GM19395 (cell line): ENCODE measurements at regions not wholly inside any gene's neighbourhood (a gene's known extent, or its start where the extent isn't known, plus 50 kb on each side); places are given as distances from the start of the nearest gene placed in this dataset.
"Not testable (repeated sequence)": the region's sequence is repeated elsewhere in the genome, so short reads cannot be mapped to it uniquely, and the experiment has no call there.

ENCODE experiments used
- ATAC-seq: cut with Tn5 transposase; IDR thresholded peaks from one replicate; pipeline ENCODE4 v1.9.1; 2021; ENCODE audit warnings: mild to moderate bottlenecking, moderate library complexity; ENCODE audit not compliant: unreplicated experiment

DNA sequence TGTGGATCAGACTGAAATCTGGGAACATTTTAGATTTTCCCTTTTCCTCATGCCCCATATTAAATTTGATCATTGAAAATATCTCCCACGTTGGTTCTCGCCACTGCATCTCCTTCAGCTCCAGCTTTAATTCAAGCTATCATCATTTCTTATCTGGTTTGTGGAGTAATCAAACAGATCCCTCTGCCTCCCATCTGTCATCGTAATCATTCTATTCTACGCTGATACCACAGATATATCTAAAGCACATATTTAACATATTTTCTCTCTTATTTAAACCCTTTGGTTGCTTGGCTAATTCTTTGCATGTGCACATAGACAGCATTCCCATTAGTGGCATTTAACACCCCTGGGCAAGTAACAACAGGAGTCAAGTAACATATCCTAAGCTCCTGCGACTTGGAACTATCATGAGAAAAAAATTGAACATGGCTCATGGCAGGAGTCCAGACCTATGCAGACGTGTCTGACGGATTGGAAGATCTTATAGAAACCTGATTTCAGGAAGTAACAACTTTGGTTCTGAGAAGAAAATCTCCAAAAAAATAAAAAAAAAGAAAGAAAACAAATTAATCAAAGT lies 158.8 kb upstream of the KYNU start:
- ATAC-seq: no peak

DNA sequence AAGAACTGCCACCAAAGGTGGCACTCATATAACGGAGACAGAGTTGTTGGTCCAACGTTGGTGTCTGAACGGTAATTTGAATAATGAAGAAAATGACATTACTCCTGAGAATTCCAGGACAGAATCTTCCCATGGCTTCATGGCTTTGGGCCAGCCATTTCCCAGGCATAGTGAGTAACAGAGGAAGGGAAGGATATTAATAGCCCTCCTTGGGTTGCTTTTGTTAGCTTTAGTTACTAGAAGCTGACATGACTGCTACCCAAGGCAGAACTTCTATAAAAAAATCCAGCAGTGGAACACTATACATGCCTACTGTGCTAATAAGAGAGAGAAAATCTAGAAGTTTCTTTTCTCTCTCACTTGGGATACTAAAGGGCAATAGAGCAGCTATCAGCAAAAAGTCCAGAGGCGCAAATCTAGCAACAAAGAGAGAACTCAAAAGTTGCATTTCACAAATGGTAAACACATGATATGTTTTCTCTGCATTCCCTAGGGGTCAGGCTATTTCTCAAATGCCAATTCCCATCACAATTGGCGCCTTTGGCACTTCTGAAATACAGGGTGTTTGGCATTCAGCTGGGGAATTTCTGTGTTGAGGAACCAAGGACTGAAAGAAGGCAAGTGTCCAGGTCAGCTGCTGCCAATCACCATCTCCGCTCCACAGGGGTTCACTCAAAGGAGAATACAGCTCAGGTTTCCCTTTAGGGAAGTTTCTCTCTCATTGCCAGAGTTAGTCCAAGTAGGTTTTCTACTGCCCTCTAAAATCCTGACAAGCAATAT lies 160.8 kb upstream of the KYNU start:
- ATAC-seq: no peak

DNA sequence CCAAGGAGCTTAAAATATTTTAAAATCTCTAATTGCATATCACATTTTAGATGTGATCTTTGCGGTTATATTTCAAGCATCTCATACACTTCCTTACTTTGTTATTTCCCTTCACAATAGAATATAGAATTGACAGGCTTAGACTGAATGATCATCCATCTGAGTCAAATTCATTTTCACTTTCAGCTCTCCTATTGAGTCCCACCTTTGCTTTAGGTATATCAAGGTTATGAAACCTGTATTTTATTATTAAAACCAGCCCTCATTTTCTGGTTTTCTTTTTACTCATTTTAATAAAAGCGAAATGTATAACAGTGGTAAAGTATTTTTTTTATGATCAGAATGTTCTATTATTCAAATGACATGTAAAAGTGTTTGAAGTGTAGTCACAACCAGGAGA lies 162.9 kb upstream of the KYNU start:
- peak; percentile 72 for ATAC-seq

DNA sequence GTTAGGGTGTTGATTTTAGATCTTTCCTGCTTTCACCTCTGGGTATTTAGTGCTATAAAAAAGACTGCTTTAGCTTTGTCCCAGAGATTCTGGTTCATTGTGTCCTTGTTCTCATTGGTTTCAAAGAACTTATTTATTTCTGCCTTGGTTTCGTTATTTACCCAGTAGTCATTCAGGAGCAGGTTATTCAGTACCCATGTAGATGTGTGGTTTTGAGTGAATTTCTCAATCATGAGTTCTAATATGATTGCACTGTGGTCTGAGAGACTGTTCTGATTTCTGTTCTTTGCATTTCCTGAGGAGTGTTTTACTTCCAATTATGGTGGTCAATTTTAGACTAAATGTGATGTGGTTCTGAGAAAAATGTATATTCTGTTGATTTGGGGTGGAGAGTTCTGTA lies 167.1 kb upstream of the KYNU start:
- no peak for ATAC-seq

DNA sequence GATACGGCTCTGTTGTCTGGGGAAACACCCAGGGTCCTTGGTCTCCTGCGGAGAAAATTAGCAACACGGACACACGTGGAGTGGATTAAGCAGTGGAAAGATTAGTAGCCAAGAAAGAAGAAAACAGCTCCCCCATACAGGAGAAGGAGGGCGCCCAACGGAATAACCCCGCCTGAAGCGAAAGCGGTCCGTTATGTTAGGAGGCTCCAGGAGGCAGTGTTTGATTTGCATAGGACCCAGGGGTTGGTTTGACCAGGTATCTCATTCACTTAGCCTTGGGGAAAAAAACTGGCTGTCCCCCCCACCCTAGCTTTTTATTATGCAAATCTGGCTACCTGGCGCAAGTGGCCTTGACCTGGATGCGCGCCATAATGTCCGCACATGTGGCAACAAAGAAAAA lies 170.1 kb upstream of the KYNU start:
- no peak for ATAC-seq

DNA sequence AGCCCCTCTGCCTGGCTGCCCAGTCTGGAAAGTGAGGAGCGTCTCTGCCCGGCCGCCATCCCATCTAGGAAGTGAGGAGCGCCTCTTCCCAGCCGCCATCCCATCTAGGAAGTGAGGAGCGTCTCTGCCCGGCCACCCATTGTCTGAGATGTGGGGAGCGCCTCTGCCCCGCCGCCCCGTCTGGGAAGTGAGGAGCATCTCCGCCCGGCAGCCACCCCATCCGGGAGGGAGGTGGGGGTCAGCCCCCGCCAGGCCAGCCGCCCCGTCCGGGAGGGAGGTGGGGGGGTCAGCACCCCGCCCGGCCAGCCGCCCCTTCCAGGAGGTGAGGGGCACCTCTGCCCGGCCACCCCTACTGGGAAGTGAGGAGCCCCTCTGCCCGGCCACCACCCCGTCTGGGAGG lies 175.1 kb upstream of the KYNU start:
- ATAC-seq: not testable (repeated sequence)

DNA sequence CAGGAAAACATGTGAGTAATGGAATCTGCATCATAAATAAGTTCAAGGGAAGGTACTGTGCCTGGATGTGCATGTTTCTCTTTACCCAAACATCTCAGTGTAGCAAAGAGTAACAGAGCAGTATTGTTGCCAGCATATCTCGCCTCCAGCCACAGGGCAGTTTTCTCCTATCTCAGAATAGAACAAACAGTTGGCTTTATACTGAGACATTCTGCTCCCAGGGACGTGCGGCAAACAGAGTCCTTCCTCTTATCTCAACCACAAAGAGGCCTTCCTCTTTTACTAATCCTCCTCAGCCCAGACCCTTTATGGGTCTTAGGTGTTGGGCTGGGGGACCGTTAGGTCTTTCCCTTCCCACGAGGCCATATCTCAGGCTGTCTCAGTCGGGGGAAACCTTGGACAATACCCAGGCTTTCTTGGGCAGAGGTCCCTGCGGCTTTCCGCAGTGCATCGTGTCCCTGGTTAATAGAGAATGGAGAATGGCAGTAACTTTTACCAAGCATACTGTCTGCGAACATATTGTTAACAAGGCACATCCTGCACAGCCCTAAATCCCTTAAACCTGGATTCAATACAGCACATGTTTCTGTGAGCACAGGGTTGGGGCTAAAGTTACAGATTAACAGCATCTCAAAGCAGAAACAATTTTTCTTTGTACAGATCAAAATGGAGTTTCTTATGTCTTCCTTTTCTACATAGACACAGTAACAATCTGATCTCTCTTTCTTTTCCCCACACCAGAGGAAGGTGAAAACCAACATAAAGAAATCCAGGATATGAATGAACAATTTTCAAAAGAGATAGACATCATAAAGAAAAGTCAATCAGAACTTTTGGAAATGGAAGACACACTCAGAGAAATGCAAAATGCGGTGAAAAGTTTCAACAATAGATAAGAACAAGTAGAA lies 181.9 kb upstream of the KYNU start:
- ATAC-seq: not testable (repeated sequence)

DNA sequence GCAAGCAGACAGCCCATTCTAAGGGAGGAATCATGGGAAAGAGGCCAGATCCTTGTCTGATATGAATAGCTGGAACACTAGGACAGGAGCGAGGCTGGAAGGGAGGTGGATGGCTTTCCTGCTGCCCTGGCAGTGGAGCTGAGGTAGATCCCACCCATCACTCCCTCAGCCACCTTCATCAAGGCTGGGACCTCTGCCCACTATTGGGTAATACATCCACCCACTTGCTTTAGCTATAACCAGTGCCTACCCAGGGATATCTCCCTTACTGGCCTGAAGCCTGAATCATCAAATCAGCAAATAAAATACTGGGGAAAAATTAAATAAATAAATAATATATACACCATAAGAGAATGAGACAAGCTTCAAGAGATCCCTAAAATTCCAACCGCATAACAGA lies 183.2 kb upstream of the KYNU start:
- no peak for ATAC-seq

DNA sequence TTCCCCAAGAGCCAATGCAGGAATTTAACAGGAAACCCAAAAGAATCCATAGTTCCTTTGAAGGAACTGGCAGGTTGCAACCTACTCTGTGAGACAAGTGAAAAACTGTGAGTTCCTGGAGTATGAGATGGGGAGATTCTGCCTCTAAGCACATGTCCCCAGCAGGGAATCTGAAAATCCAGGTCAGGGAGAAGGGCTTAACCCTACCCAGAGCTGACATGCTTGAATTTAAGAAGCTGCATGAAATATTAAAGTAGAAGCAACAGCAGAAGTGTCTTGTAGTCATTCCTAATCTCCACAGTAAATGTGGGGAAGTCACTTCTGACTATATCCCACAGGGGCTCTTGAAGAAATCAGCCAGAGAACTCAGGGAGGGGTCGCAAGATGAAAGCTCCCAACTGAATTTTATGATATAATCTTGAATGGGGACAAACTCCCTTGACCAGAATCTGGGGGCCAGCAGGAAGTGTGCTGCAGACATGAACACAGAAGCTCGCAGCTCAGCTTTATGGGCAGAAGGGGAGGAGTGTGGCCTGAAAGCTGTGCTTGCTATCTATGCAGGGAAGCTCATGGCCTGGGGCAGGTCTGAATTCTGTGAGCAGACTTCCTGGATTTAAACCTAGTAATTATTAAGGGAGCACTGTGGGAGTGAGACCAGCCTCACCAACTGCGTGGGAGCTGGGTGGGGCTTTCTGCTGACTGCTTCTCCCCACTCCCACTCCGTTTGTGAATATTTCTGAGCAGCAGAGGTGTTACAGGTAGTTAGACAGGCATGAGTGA lies 184.1 kb upstream of the KYNU start:
- no peak for ATAC-seq

DNA sequence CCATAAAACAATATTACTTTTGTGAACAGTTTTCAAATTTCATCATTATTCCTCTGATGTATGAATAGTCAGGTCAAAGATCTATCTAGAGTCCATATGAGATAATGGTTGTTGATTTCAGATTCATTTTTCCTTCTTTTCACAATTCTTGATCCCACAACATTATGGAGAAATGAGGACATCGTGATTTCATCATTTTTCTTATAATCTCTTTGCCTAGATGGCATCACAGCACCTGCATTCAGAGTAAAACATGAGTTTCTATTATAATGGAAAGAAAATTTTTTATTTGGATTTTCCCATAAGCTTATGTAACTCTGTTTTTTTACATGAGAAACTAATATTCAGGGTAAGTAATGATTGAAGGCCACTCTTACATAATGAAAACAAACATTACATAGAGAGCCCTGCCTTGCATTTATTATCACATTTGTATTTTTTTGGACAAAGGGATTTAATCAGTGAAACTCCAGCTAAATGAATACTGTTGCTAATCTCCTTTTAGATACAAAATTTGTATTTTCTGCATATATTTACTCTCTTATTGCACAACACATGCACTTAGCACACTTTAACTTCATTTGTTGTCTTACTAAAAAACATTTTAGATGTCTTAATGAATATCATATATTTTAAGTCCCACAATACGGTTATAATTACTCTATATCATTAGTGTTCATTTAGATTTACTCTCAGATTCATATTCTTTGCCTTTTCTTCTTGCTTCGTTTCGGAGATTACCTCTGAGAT lies 188.4 kb upstream of the KYNU start:
- ATAC-seq: no peak

DNA sequence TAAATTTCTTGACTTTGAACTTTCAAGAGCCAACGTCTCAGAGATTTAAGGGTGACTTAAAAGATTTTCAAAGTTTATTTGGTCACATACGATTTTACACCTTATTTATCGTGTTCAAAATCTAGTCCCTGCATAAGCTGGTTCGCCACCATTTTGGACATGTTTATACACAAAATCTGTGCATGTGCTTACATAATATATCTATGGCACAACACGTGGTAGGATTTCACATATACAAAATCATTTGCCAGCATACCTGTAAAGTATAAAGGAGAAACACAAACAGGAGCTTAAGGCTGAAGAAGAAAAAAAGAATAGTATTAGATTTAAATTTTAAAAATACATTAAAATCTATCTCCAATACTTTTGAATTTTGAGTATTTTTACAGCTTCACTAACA lies 190.0 kb upstream of the KYNU start:
- no peak for ATAC-seq

DNA sequence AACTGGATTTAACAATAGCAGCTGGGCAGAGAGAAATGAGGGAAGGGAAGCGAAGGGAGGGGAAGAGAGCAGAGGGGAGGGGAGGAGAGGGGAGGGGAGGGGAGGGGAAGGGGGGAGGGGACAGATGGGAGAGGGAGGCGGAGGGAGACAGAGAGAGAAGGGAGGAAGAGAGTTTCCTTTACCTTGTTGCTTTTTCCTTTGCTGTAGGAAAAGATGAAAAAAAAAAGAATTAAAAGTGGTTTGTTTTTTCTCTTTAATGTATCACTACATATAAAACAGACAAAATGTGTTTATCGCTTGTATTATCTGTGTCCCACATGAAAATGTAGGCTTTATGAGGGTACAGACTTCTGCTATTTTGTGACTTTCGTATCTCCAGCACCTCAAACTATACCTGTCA lies 190.4 kb upstream of the KYNU start:
- no peak for ATAC-seq

DNA sequence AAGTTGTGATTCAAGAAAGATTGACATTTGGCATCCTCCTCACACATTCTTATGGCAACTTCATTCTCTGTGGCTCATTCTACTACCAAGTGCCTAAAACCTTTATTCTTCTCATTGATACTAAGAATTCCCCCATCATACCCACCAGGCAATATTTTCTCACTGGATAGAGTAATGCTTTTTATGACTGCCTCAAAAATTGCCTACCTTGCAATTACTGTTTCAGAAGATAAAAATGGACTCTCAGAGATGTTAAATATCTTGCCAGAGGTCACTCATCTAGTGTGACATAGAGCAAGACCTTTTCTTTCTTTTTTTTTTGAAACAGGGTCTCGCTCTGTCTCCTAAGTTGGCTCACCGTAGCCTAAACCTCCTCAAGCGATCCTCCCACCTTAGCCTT lies 192.8 kb upstream of the KYNU start:
- ATAC-seq: no peak

DNA sequence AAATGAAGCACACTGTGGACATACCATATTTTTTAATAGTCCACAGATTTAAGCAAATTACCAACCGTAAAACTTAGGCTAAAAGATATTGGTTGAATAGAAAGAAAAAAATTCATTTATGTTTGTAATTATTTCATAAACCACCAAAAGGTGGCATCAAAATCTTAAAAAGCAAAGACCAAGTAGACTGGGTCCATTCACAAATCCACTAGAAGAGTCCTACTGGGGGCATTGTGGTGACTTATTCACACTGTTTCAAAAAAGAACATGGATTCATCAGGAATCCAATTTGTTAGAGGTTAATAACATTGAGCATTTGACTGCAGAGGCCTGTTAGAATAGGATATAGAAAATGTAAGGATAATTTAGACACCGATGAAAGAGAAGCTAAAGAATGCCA lies 194.9 kb upstream of the KYNU start:
- no peak for ATAC-seq

DNA sequence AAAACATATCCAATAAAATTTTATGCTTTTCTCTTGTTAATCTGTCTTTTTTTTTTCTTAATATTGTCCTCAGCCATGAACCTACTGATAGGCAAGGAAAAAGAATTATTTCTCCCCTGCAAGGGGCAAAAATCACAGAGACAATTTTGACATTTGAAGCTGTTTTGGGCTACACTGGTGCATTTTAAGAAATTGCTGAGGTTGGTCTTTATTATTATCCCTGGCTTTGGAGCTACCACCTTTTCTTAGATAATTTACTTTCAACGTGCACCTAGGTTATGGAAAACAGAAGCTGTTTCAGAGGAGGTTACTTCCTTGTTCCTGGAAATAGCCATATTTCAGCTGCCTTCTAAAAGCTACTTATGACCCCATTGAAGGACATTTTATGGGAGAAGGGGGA lies 195.5 kb upstream of the KYNU start:
- ATAC-seq: no peak

DNA sequence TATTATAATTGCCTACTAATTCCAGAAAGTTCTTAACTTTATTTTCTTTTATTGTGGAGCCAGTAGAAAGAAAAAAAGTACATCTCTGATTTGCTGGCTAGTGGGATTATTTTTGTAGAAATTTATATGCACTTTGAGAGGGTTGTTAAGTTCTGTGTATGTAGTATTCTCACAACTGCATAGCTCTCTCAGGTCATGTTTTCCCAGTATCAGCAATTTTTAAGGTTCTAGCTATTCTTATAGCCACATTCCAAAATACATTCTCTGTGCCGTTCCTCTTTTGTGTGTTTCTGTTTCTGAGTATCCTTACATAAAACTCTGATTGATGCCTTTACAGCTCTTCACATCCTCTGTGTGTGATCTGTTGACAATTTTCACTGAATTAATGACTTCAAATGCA lies 199.3 kb upstream of the KYNU start:
- ATAC-seq: no peak

DNA sequence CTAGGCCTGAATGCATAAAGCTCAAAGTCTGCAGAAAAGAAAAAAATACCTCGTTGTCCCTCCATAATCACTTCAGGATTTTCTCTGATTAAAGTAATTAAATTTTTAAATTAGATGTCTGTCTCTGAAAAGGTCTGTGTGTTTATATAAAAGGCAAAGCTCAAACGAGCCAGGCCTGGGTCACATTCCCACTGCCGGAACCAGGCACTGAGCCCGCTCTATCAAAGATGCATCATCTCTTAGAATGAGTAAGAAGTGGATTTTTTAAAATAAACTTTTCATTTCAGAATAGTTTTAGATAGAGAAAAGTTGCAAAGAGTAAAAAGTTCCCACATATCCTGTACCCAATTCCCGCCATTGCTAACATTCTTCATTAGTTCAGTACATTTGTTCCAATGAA lies 202.1 kb upstream of the KYNU start:
- no peak for ATAC-seq

DNA sequence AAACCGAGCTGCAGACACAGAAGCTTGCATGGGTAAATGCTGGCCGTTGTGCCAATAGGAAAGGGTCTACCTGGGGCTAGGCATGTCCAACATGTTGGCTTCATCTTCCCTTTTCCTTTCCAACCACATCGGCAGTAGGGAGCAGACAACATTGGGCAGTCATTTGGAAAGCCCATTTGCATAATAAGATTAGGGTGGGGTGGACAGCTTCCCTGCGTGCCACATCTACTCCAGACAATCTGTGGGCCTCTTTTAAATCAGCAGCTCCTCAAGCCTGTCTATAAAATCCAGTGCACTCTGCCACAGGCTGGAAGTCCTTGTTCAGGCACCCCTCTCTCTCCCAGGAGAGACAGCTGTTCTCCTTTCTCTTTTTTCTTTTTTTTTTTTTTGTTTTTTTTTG lies 203.6 kb upstream of the KYNU start:
- ATAC-seq: no peak

DNA sequence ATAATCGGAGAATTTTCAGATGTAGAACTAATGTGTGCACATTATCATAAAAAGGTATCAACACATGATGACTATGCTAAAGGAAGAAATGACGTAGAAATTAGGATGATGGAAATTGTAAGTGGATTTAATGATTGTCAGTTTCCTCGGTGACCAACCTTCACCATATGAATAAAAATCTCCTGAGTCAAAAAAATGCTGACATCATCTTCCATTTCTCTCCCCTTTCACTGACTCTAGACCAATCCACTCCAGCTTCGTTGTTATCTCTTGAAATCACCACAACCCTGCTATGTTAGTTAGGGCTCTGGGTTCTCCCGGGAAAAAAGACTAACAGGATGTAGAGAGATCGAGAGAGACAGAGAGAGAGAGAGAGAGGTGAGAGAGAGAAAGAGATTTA lies 204.8 kb upstream of the KYNU start:
- ATAC-seq: no peak

DNA sequence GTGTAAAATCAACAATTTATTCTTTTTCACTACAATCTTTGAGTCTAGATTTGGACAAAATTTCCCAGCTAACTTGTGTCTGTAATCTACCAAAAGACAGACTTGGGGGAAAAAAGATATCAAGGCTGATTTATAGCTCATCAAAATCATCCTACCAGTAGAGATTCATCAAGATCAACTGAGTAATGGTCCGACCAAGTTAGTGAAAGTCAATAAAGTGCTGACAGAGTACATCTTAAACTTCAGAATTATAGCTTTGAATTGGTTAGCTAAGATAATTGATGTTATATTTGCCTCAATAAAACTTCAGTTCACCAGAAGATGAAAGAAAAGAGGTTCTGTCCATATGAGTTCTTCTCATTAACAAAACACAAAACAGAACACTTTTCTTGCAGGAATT lies 207.1 kb upstream of the KYNU start:
- no peak for ATAC-seq
